ENCODE measurements at regions not wholly inside any gene's neighbourhood (a gene's known extent, or its start where the extent isn't known, plus 50 kb on each side); places are given as distances from the start of the nearest gene placed in this dataset.

DNA sequence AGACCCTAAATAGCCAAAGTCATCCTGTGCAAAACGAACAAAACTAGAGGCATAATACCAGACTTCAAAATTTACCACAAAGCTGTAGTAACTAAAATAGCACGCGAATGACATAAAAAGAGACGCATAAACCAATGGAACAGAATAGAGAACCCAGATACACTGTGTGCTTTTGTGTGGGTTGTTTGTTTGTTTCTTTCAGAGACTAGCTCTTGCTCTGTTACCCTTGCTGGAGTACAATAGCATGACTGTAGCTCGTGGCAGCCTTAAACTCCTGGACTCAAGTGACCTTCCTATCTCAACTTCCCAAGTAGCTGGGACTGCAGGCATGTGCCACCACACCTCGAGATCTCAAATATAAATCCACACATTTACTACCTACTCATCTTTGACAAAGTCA, 1314.6 kb upstream of the GBE1 start:
- Histone ChIP-seq H3K9ac (no peak overlapping the region), H3K9me3 (ENCODE audit: low read depth) (peaks cover 5% of the 10 kb centered on the region), H3K79me2 (ENCODE audit: insufficient read depth) (no peaks in the 10 kb centered on the region), H3K9me2 (ENCODE audit: insufficient read depth) (no peaks in the 10 kb centered on the region), H2AFZ (no peak overlapping the region), H4K20me1 (ENCODE audit: insufficient read depth) (no peaks in the 10 kb centered on the region), H3K4me2 (ENCODE audit: unreplicated experiment) (no peak overlapping the region), H3K4me3 (no peak overlapping the region), H3K27ac (no peak overlapping the region), H3K36me3 (ENCODE audit: low read depth) (no peaks in the 10 kb centered on the region), H3K27me3 (replicated peaks; ENCODE audit: insufficient read depth) (no peaks in the 10 kb centered on the region), H3K4me1 (ENCODE audit: insufficient read depth) (no peaks in the 10 kb centered on the region), H3F3A (ENCODE audit: insufficient read depth) (no peaks in the 10 kb centered on the region)
- in situ Hi-C loops (cut with MboI) = no loop called here
- no peak for DNase-seq
- TF ChIP-seq EZH2 (IDR thresholded peaks at IDR 0.05; ENCODE audit: insufficient read depth, poor library complexity, severe bottlenecking) (no peak), EZH2phosphoT487 (IDR thresholded peaks at IDR 0.05; ENCODE audit: insufficient read depth, low read depth) (no peak)
- WGBS, 2 experiments (ENCODE audit: low coverage in 1 of 2, low lambda C conversion rate in 2 of 2, missing lambda C conversion rate in 2 of 2) = 40 to 44% methylated on average over 6 of the region's 6 CpGs

DNA sequence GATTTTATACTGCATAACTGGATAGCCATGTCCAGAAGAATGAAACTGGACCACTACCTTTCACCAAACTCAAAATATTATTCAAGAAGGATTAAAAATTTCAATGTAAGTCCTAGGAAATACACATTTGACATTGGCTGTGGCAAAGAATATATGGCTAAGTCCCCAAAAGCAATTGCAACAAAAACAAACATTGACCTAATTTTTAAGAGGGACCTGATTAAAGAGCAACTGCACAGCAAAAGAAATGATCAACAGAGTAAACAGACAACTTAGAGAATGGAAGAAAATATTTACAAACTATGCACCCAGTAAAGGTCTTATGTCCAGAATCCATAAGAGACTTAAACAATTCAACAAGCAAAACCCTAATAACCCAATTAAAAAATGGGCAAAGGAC, 1313.0 kb upstream of the GBE1 start:
- no peak for DNase-seq
- H3K9me3 ChIP-seq (ENCODE audit: low read depth) = peaks cover 5% of the 10 kb centered on the region
- H2AFZ ChIP-seq = no peak overlapping the region
- no peaks in the 10 kb centered on the region for H3K27me3 ChIP-seq (replicated peaks; ENCODE audit: insufficient read depth)
- H3K27ac ChIP-seq = no peak overlapping the region
- H3K79me2 ChIP-seq (ENCODE audit: insufficient read depth) = no peaks in the 10 kb centered on the region
- in situ Hi-C loops (cut with MboI) = no loop called here
- H3K36me3 ChIP-seq (ENCODE audit: low read depth) = no peaks in the 10 kb centered on the region
- no peak overlapping the region for H3K4me3 ChIP-seq
- no peaks in the 10 kb centered on the region for H3F3A ChIP-seq (ENCODE audit: insufficient read depth)
- no peaks in the 10 kb centered on the region for H3K4me1 ChIP-seq (ENCODE audit: insufficient read depth)
- TF ChIP-seq EZH2phosphoT487 (IDR thresholded peaks at IDR 0.05; ENCODE audit: insufficient read depth, low read depth) (no peak), EZH2 (IDR thresholded peaks at IDR 0.05; ENCODE audit: insufficient read depth, poor library complexity, severe bottlenecking) (no peak)
- H3K4me2 ChIP-seq (ENCODE audit: unreplicated experiment) = no peak overlapping the region
- no peaks in the 10 kb centered on the region for H3K9me2 ChIP-seq (ENCODE audit: insufficient read depth)
- H4K20me1 ChIP-seq (ENCODE audit: insufficient read depth) = no peaks in the 10 kb centered on the region
- no peak overlapping the region for H3K9ac ChIP-seq

DNA sequence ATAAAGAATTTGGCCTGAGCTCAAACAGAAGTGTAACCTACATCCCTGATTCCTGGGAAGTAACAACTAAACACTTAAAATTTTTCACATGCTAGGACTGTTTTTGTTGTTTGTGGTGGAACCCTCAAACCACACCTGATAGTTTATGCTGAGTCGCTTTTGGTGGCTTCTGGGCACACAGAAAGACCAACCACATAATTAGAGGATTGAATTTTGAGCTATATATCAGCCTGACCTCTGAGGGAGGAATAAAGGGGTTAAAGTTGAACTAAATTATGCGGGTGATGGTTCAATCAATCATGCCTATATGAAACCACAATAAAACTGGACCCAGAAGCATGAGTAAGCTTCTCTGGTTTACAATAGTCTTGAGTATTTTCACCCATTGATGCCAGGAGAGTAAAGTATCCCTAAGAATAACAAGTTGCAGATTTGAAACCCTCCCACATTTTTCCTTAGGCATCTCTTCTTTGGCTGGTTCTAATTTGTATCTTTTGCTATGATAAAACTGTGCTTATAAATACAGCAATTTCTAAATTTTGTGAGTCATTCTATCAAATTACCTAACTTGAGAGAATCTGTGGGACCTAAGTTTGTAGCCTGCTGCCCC, 1304.5 kb upstream of the GBE1 start:
- Histone ChIP-seq H3K79me2 (ENCODE audit: insufficient read depth) (no peaks in the 10 kb centered on the region), H2AFZ (no peak overlapping the region), H3K9ac (no peak overlapping the region), H3K4me3 (no peak overlapping the region), H4K20me1 (ENCODE audit: insufficient read depth) (no peaks in the 10 kb centered on the region), H3K27ac (no peak overlapping the region), H3K4me1 (ENCODE audit: insufficient read depth) (no peaks in the 10 kb centered on the region), H3K9me2 (ENCODE audit: insufficient read depth) (no peaks in the 10 kb centered on the region), H3K9me3 (ENCODE audit: low read depth) (no peaks in the 10 kb centered on the region), H3F3A (ENCODE audit: insufficient read depth) (no peaks in the 10 kb centered on the region), H3K27me3 (replicated peaks; ENCODE audit: insufficient read depth) (no peaks in the 10 kb centered on the region), H3K36me3 (ENCODE audit: low read depth) (no peaks in the 10 kb centered on the region), H3K4me2 (ENCODE audit: unreplicated experiment) (no peak overlapping the region)
- WGBS, 2 experiments (ENCODE audit: low coverage in 1 of 2, low lambda C conversion rate in 2 of 2, missing lambda C conversion rate in 2 of 2) = 0 to 4% methylated on average over 2 of the region's 2 CpGs
- no peak for DNase-seq
- in situ Hi-C loops (cut with MboI) = no loop called here
- no peak for TF ChIP-seq EZH2phosphoT487 (IDR thresholded peaks at IDR 0.05; ENCODE audit: insufficient read depth, low read depth)
- TF ChIP-seq EZH2 (IDR thresholded peaks at IDR 0.05; ENCODE audit: insufficient read depth, poor library complexity, severe bottlenecking) = no peak

DNA sequence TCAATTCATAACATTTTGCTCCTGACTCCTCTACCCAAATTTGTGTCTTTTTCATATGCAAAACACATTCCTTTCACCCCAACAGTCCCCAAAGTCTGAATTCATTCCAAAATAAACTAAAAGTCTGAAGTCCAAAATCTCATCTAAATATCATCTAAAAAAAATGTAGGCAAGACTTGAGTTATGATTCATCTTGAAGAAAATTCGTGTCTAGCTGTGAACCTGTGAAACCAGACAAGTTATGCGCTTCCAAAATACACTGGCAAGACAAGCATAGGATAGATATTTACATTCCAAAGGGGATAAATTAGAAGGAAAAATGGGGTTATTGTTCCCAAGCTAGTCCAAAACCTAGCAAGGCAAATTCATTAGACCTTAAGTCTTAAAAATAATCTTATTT, 1302.0 kb upstream of the GBE1 start:
- TF ChIP-seq EZH2phosphoT487 (IDR thresholded peaks at IDR 0.05; ENCODE audit: insufficient read depth, low read depth) = no peak
- TF ChIP-seq EZH2 (IDR thresholded peaks at IDR 0.05; ENCODE audit: insufficient read depth, poor library complexity, severe bottlenecking) = no peak
- Histone ChIP-seq H3F3A (ENCODE audit: insufficient read depth) (no peaks in the 10 kb centered on the region), H3K4me3 (no peak overlapping the region), H3K4me2 (ENCODE audit: unreplicated experiment) (no peak overlapping the region), H3K9me2 (ENCODE audit: insufficient read depth) (no peaks in the 10 kb centered on the region), H3K9me3 (ENCODE audit: low read depth) (no peaks in the 10 kb centered on the region), H2AFZ (no peak overlapping the region), H3K27me3 (replicated peaks; ENCODE audit: insufficient read depth) (no peaks in the 10 kb centered on the region), H4K20me1 (ENCODE audit: insufficient read depth) (no peaks in the 10 kb centered on the region), H3K27ac (no peak overlapping the region), H3K36me3 (ENCODE audit: low read depth) (no peaks in the 10 kb centered on the region), H3K9ac (no peak overlapping the region), H3K4me1 (ENCODE audit: insufficient read depth) (no peaks in the 10 kb centered on the region), H3K79me2 (ENCODE audit: insufficient read depth) (no peaks in the 10 kb centered on the region)
- in situ Hi-C loops (cut with MboI) = no loop called here
- 20 to 23% methylated on average over 2 of the region's 2 CpGs for WGBS, 2 experiments (ENCODE audit: low coverage in 1 of 2, low lambda C conversion rate in 2 of 2, missing lambda C conversion rate in 2 of 2)
- no peak for DNase-seq

DNA sequence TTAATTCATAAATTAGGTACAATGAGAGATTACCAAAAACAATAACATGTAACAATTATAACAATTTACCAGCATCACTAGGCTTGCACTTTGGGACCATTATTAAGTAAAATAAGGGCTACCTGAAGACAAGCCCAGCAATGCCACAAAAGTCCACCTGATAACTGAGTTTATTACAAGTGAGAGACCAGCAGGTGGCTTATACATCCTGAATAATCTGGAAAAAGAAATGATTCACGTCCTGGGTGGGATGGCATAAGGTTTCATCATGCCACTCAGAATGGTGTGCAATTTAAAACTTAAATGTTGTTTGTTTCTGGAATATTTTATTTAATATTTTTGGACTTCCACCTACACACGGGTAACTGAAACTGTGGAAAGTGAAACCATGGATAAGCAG, 1287.1 kb upstream of the GBE1 start:
- Histone ChIP-seq H2AFZ (no peak overlapping the region), H3K79me2 (ENCODE audit: insufficient read depth) (no peaks in the 10 kb centered on the region), H3K27ac (no peak overlapping the region), H3K9ac (no peak overlapping the region), H3K4me3 (no peak overlapping the region), H3K9me2 (ENCODE audit: insufficient read depth) (no peaks in the 10 kb centered on the region), H3F3A (ENCODE audit: insufficient read depth) (no peaks in the 10 kb centered on the region), H3K9me3 (ENCODE audit: low read depth) (no peaks in the 10 kb centered on the region), H3K27me3 (replicated peaks; ENCODE audit: insufficient read depth) (no peaks in the 10 kb centered on the region), H3K4me2 (ENCODE audit: unreplicated experiment) (no peak overlapping the region), H4K20me1 (ENCODE audit: insufficient read depth) (no peaks in the 10 kb centered on the region), H3K4me1 (ENCODE audit: insufficient read depth) (no peaks in the 10 kb centered on the region), H3K36me3 (ENCODE audit: low read depth) (no peaks in the 10 kb centered on the region)
- 11 to 17% methylated on average over 2 of the region's 2 CpGs for WGBS, 2 experiments (ENCODE audit: low coverage in 1 of 2, low lambda C conversion rate in 2 of 2, missing lambda C conversion rate in 2 of 2)
- TF ChIP-seq EZH2phosphoT487 (IDR thresholded peaks at IDR 0.05; ENCODE audit: insufficient read depth, low read depth) (no peak), EZH2 (IDR thresholded peaks at IDR 0.05; ENCODE audit: insufficient read depth, poor library complexity, severe bottlenecking) (no peak)
- DNase-seq = no peak
- in situ Hi-C loops (cut with MboI) = no loop called here
